GM10248 (cell line): ENCODE measurements at regions not wholly inside any gene's neighbourhood (a gene's known extent, or its start where the extent isn't known, plus 50 kb on each side); places are given as distances from the start of the nearest gene placed in this dataset.

ENCODE experiments used
- CTCF ChIA-PET: fragments of 300-600 bp; sonication (Branson Sonifier 250); formaldehyde crosslinking; extraction: SDS; loops from one replicate; lab custom pipeline; 2021; ENCODE audit warnings: antibody characterized with exemption; lab: Yijun Ruan, JAX
- POLR2A ChIA-PET: fragments of 350-650 bp; sonication (Branson Sonifier 250); formaldehyde crosslinking; extraction: SDS; loops from one replicate; lab custom pipeline; 2020; ENCODE audit warnings: antibody characterized with exemption; lab: Yijun Ruan, JAX
- DNase-seq: peaks from one replicate; pipeline ENCODE4 v3.0.0; 2012; ENCODE audit errors: extremely low spot score
- TF ChIP-seq, protein P1 (sequence below): IDR thresholded peaks from 2 replicates; pipeline ENCODE4 v1.5.1; 2012; ENCODE audit warnings: mild to moderate bottlenecking, low read depth; ENCODE audit errors: extremely low read depth, missing control alignments, control extremely low read depth

DNA sequence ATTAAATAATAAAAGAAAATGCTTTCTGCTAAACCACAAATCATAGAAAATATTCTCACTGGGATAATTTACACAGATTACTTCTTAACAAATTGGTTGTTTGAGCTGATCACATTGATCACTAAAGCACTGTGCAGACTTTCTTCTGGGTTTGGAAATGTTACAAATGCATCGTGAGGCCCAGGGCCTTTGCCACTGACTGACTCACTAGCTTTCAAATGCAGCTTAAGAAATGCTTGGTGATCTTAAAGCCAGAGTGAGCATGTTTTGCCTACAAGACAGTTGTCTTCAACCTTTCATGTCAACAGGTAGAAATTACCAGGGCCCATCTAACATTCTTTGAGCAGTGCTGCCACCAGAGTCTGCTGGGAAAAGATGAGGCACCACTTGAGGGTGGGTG lies 252.3 kb upstream of the ADRA1B start:
- no peak for DNase-seq
- ChIA-PET CTCF (no interaction called here), POLR2A (no interaction called here)
- TF ChIP-seq, protein P1, sequence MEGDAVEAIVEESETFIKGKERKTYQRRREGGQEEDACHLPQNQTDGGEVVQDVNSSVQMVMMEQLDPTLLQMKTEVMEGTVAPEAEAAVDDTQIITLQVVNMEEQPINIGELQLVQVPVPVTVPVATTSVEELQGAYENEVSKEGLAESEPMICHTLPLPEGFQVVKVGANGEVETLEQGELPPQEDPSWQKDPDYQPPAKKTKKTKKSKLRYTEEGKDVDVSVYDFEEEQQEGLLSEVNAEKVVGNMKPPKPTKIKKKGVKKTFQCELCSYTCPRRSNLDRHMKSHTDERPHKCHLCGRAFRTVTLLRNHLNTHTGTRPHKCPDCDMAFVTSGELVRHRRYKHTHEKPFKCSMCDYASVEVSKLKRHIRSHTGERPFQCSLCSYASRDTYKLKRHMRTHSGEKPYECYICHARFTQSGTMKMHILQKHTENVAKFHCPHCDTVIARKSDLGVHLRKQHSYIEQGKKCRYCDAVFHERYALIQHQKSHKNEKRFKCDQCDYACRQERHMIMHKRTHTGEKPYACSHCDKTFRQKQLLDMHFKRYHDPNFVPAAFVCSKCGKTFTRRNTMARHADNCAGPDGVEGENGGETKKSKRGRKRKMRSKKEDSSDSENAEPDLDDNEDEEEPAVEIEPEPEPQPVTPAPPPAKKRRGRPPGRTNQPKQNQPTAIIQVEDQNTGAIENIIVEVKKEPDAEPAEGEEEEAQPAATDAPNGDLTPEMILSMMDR: no peak

DNA sequence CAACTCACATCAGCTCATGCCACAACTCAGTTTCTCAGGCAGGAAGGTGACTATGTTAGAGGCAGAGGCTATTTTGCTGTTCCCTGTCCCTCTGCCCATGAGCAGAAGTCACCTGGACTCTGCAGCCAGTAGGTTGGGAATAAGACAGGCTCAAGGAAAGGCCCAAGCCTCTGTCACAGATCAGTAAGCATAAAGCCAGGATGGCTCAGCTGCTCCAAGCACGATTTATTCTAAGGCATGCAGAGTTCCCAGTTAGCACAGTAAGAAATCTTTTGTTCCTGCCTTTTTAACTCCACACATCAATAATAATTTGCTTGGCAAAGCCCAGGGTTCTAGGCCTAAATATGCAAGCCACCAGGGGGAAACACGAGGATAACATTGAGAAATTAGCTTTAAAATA lies 249.0 kb upstream of the ADRA1B start:
- POLR2A ChIA-PET: no interaction called here
- DNase-seq: no peak
- TF ChIP-seq, protein P1: no peak
- CTCF ChIA-PET: interaction anchor here (1.0 kb wide), 1 partner anchor 10 kb away, joined by 3 read pairs; no protein-coding TSS in a partner anchor

DNA sequence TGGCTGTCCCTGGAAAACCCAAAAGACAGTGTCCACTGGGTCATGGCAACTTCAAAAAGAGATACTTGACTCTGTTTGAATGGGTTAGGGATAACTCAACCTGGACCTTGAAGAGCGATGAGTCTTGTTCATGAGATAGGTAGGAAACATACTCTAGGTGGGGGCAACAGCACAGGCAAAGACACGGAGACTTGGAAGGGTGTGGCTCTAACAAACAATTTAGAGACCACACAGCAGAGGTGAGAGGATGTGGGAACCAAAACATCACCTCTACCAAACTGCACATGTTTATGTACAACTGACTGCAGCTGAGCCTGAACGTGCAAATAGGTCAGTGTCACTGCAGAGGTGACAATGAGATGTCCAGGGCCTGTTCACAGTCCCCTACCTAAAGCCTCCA lies 247.7 kb upstream of the ADRA1B start:
- POLR2A ChIA-PET: no interaction called here
- DNase-seq: no peak
- TF ChIP-seq, protein P1: no peak
- CTCF ChIA-PET: no interaction called here

DNA sequence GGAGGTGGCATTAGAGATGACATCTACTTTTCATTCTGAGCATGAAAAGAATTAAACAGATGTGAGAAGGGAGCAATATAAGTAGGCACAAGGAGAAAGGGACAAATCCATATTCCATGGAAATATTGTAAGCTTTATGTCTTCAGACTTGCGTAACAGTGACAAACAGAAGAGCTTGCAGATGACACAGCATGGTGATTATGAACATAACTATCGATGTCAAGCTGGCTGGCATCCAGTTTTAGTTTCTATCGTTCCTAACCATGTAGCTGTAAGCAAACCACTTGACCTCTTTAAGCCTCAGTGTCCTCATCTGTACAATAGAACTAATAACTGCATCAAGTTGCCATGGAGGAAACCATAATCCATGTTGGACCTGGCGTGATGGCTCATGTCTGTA lies 246.7 kb upstream of the ADRA1B start:
- TF ChIP-seq, protein P1: no peak
- no peak for DNase-seq
- ChIA-PET CTCF (no interaction called here), POLR2A (no interaction called here)

DNA sequence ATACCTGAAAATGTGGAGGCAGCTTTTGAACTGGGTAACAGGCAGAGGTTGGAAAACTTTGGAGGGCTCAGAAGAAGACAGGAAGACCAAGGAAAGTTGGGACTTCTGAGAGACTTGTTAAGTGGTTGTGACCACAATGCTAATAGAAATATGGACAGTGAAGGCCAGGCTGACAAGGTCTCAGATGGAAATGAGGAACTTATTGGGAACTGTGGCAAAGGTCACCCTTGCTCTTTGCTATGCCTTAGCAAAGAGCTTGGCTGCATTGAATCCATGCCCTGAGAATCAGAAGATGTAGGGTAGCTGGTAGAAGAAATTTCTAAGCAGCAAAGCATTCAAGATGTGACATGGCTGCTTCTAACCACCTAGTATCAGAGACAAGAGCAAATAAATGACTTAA lies 244.4 kb upstream of the ADRA1B start:
- POLR2A ChIA-PET: no interaction called here
- CTCF ChIA-PET: no interaction called here
- TF ChIP-seq, protein P1: no peak
- DNase-seq: no peak

DNA sequence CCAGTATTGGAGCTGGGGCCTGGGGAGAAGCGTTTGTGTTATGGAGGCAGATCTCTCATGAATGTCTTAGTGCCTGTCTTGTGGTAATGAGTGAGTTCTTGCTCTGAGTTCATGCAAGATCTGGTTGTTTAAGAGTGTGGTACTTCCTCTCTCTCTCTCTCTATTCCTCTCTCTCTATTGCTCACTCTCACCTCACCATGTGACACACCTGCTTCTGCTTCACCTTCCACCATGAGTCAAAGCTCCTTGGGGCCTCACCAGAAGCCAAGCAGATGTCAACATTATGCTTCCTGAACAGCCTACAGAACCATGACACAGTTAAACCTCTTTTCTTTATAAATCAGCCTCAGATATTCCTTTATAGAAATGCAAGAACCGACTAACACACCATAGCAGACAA lies 242.7 kb upstream of the ADRA1B start:
- ChIA-PET CTCF (no interaction called here), POLR2A (no interaction called here)
- TF ChIP-seq, protein P1: no peak
- DNase-seq: no peak

DNA sequence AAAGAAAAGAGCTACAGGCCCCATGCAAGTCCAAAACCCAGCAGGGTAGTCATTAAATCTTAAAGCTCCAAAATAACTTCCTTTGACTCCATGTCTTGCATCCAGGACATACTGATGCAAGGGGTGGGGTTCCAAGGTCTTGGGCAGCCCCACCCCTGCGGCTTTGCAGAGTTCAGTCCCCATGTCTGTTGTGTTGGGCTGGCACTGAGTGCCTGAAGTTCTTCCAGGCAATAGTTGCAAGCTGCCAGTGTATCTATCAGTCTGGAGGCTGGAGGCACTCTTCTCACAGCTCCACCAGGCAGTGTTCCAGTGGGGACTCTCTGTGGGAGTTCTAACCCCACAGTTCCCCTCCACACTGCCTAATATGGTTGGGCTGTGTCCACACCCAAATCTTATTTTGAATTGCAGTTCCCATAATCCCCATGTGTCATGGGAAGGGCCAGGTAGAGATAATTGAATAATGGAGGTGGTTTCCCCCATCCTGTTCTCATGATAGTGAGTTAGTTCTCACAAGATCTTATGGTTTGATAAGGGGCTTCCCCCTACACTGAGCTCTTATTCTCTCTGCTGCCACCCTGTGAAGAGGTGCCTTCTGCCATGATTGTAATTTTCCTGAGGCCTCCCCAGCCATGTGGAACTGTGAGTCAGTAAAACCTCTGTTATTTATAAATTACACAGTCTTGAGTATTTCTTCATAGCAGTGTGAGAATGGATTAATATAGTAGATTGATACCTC lies 237.5 kb upstream of the ADRA1B start:
- ChIA-PET CTCF (no interaction called here), POLR2A (no interaction called here)
- no peak for DNase-seq
- TF ChIP-seq, protein P1: no peak
